ENCODE measurements at regions not wholly inside any gene's neighbourhood (a gene's known extent, or its start where the extent isn't known, plus 50 kb on each side); places are given as distances from the start of the nearest gene placed in this dataset.

- Histone ChIP-seq H3K27ac (no peak overlapping the region), H3K4me3 (ENCODE audit: low read depth, low read length) (no peak overlapping the region), H3K9me3 (ENCODE audit: severe bottlenecking) (peaks cover 18% of the 10 kb centered on the region), H3K27me3 (ENCODE audit: insufficient read depth, low read depth, severe bottlenecking) (no peaks in the 10 kb centered on the region), H3K36me3 (no peaks in the 10 kb centered on the region)
- no peak for DNase-seq
- TF ChIP-seq CTCF (IDR thresholded peaks at IDR 0.05; ENCODE audit: low read depth, low read length) = no peak
Measured at GRCh38 chr13:85461621-85462020, 337.6 kb downstream of the SLITRK6 start.

- Histone ChIP-seq H3K27ac (no peak overlapping the region), H3K9me3 (ENCODE audit: severe bottlenecking) (no peaks in the 10 kb centered on the region), H3K4me3 (ENCODE audit: low read depth, low read length) (no peak overlapping the region), H3K36me3 (no peaks in the 10 kb centered on the region), H3K27me3 (ENCODE audit: insufficient read depth, low read depth, severe bottlenecking) (no peaks in the 10 kb centered on the region)
- no peak for DNase-seq
- TF ChIP-seq CTCF (IDR thresholded peaks at IDR 0.05; ENCODE audit: low read depth, low read length) = no peak
Measured at GRCh38 chr13:85445534-85445933, 353.7 kb downstream of the SLITRK6 start.

GRCh38 chr13:85441975-85442374, 357.2 kb downstream of the SLITRK6 start:
- Histone ChIP-seq H3K9me3 (ENCODE audit: severe bottlenecking) (no peaks in the 10 kb centered on the region), H3K4me3 (ENCODE audit: low read depth, low read length) (no peak overlapping the region), H3K27ac (no peak overlapping the region), H3K27me3 (ENCODE audit: insufficient read depth, low read depth, severe bottlenecking) (no peaks in the 10 kb centered on the region), H3K36me3 (no peaks in the 10 kb centered on the region)
- no peak for TF ChIP-seq CTCF (IDR thresholded peaks at IDR 0.05; ENCODE audit: low read depth, low read length)
- no peak for DNase-seq

GRCh38 chr13:85441364-85441763, 357.9 kb downstream of the SLITRK6 start:
- no peaks in the 10 kb centered on the region for H3K9me3 ChIP-seq (ENCODE audit: severe bottlenecking)
- H3K4me3 ChIP-seq (ENCODE audit: low read depth, low read length) = no peak overlapping the region
- no peak for TF ChIP-seq CTCF (IDR thresholded peaks at IDR 0.05; ENCODE audit: low read depth, low read length)
- no peak overlapping the region for H3K27ac ChIP-seq
- no peak for DNase-seq
- H3K36me3 ChIP-seq = no peaks in the 10 kb centered on the region
- H3K27me3 ChIP-seq (ENCODE audit: insufficient read depth, low read depth, severe bottlenecking) = no peaks in the 10 kb centered on the region

GRCh38 chr13:85436029-85436428, 363.2 kb downstream of the SLITRK6 start:
- Histone ChIP-seq H3K4me3 (ENCODE audit: low read depth, low read length) (no peak overlapping the region), H3K27me3 (ENCODE audit: insufficient read depth, low read depth, severe bottlenecking) (no peaks in the 10 kb centered on the region), H3K27ac (no peak overlapping the region), H3K36me3 (no peaks in the 10 kb centered on the region), H3K9me3 (ENCODE audit: severe bottlenecking) (no peaks in the 10 kb centered on the region)
- DNase-seq = no peak
- no peak for TF ChIP-seq CTCF (IDR thresholded peaks at IDR 0.05; ENCODE audit: low read depth, low read length)

GRCh38 chr13:85434927-85435326, 364.3 kb downstream of the SLITRK6 start:
- H3K27me3 ChIP-seq (ENCODE audit: insufficient read depth, low read depth, severe bottlenecking) = no peaks in the 10 kb centered on the region
- TF ChIP-seq CTCF (IDR thresholded peaks at IDR 0.05; ENCODE audit: low read depth, low read length) = no peak
- no peak for DNase-seq
- no peak overlapping the region for H3K4me3 ChIP-seq (ENCODE audit: low read depth, low read length)
- no peaks in the 10 kb centered on the region for H3K9me3 ChIP-seq (ENCODE audit: severe bottlenecking)
- H3K36me3 ChIP-seq = no peaks in the 10 kb centered on the region
- no peak overlapping the region for H3K27ac ChIP-seq
